Thymus (tissue), 11 donors: ENCODE measurements at regions not wholly inside any gene's neighbourhood (a gene's known extent, or its start where the extent isn't known, plus 50 kb on each side); places are given as distances from the start of the nearest gene placed in this dataset.

Experiments used
- DNase-seq, 9 donors: peaks; one replicate each; pipeline ENCODE4 v3.0.0-alpha.2; 2013; ENCODE audit warnings: low spot score in 9 of 9, low read depth in 6 of 9, missing footprints in 1 of 9
- H3K27ac ChIP-seq, 2 donors: one replicate each; pipeline ENCODE4 v1.5.1; 2013; ENCODE audit warnings: control low read depth in 1 of 2, low read depth in 1 of 2, low read length in 1 of 2, mild to moderate bottlenecking in 1 of 2, moderate library complexity in 1 of 2
- H3K27me3 ChIP-seq, 2 donors: one replicate each; pipeline ENCODE4 v1.5.1; 2013; ENCODE audit warnings: low read length in 1 of 2; ENCODE audit not compliant: control insufficient read depth in 2 of 2, insufficient read depth in 1 of 2
- H3K36me3 ChIP-seq, 2 donors: one replicate each; pipeline ENCODE4 v1.5.1; 2013; ENCODE audit warnings: low read length in 1 of 2, mild to moderate bottlenecking in 1 of 2, moderate library complexity in 1 of 2; ENCODE audit not compliant: control insufficient read depth in 2 of 2, insufficient read depth in 2 of 2
- H3K4me1 ChIP-seq, 2 donors: one replicate each; pipeline ENCODE4 v1.5.1; 2013; ENCODE audit warnings: low read length in 2 of 2; ENCODE audit not compliant: control insufficient read depth in 2 of 2, insufficient read depth in 2 of 2
- H3K4me3 ChIP-seq, 2 donors: one replicate each; pipeline ENCODE4 v1.5.1; 2013; ENCODE audit warnings: low read length in 2 of 2, control low read depth in 1 of 2, mild to moderate bottlenecking in 1 of 2
- H3K9me3 ChIP-seq, 2 donors: one replicate each; pipeline ENCODE4 v1.5.1; 2013; ENCODE audit warnings: low read length in 1 of 2, mild to moderate bottlenecking in 1 of 2; ENCODE audit not compliant: control insufficient read depth in 2 of 2, insufficient read depth in 1 of 2
- WGBS: extraction: QIAGEN DNeasy Blood & Tissue Kit; methylation state at CpG from one replicate; pipeline ENCODE4 v1.1.7; 2013; 5-methylcytosine and 5-hydroxymethylcytosine counted together
- donor health status: healthy.

- WGBS = 96% methylated on average over 9 of the region's 9 CpGs
- Histone ChIP-seq H3K27ac (no peak overlapping the region), H3K9me3 (peaks cover 0 to 7% of the 10 kb centered on the region in 2 donors), H3K36me3 (no peaks in the 10 kb centered on the region), H3K4me1 (peaks cover 0 to 4% of the 10 kb centered on the region in 2 donors), H3K4me3 (no peak overlapping the region), H3K27me3 (no peaks in the 10 kb centered on the region)
- no peak for DNase-seq
Measured at GRCh38 chr12:116418551-116418950, 140.6 kb upstream of the MAP1LC3B2 start.

GRCh38 chr12:116420227-116420880 lies 138.8 kb upstream of the MAP1LC3B2 start:
- H3K27ac ChIP-seq = no peak overlapping the region
- no peaks in the 10 kb centered on the region for H3K36me3 ChIP-seq
- peaks cover 0 to 4% of the 10 kb centered on the region in 2 donors for H3K4me1 ChIP-seq
- H3K9me3 ChIP-seq = peaks cover 0 to 7% of the 10 kb centered on the region in 2 donors
- H3K4me3 ChIP-seq = no peak overlapping the region
- H3K27me3 ChIP-seq = no peaks in the 10 kb centered on the region
- 81% methylated on average over 8 of the region's 8 CpGs for WGBS
- no peak for DNase-seq

- no peaks in the 10 kb centered on the region for H3K27me3 ChIP-seq
- H3K36me3 ChIP-seq = no peaks in the 10 kb centered on the region
- DNase-seq = no peak
- H3K4me3 ChIP-seq = no peak overlapping the region
- peaks cover 0 to 4% of the 10 kb centered on the region in 2 donors for H3K4me1 ChIP-seq
- 94% methylated on average over 2 of the region's 2 CpGs for WGBS
- H3K27ac ChIP-seq = no peak overlapping the region
- H3K9me3 ChIP-seq = peaks cover 0 to 7% of the 10 kb centered on the region in 2 donors
Measured at GRCh38 chr12:116421785-116422538, 137.2 kb upstream of the MAP1LC3B2 start.

GRCh38 chr12:116423094-116423493 lies 136.1 kb upstream of the MAP1LC3B2 start:
- H3K36me3 ChIP-seq = no peaks in the 10 kb centered on the region
- H3K27ac ChIP-seq = no peak overlapping the region
- peaks cover 0 to 7% of the 10 kb centered on the region in 2 donors for H3K9me3 ChIP-seq
- H3K27me3 ChIP-seq = no peaks in the 10 kb centered on the region
- peaks cover 0 to 4% of the 10 kb centered on the region in 2 donors for H3K4me1 ChIP-seq
- no peak overlapping the region for H3K4me3 ChIP-seq
- WGBS = 95% methylated on average over 4 of the region's 4 CpGs
- no peak for DNase-seq

GRCh38 chr12:116425256-116426193 lies 133.7 kb upstream of the MAP1LC3B2 start:
- Histone ChIP-seq H3K27me3 (no peaks in the 10 kb centered on the region), H3K4me3 (no peak overlapping the region), H3K9me3 (peaks cover 0 to 7% of the 10 kb centered on the region in 2 donors), H3K27ac (no peak overlapping the region), H3K4me1 (no peaks in the 10 kb centered on the region), H3K36me3 (no peaks in the 10 kb centered on the region)
- WGBS = 98% methylated on average over 15 of the region's 15 CpGs
- no peak for DNase-seq

- Histone ChIP-seq H3K4me1 (no peaks in the 10 kb centered on the region), H3K27me3 (no peaks in the 10 kb centered on the region), H3K9me3 (peaks cover 0 to 5% of the 10 kb centered on the region in 2 donors), H3K27ac (no peak overlapping the region), H3K4me3 (no peak overlapping the region), H3K36me3 (no peaks in the 10 kb centered on the region)
- DNase-seq = no peak
- WGBS = 97% methylated on average over 13 of the region's 13 CpGs
Measured at GRCh38 chr12:116426391-116427136, 132.6 kb upstream of the MAP1LC3B2 start.

- Histone ChIP-seq H3K36me3 (no peaks in the 10 kb centered on the region), H3K9me3 (peaks cover 2 to 5% of the 10 kb centered on the region in 2 donors), H3K4me1 (no peaks in the 10 kb centered on the region), H3K27ac (no peak overlapping the region), H3K27me3 (no peaks in the 10 kb centered on the region), H3K4me3 (no peak overlapping the region)
- WGBS = 94% methylated on average over 19 of the region's 19 CpGs
- DNase-seq = no peak
Measured at GRCh38 chr12:116427200-116427930, 131.8 kb upstream of the MAP1LC3B2 start.

- H3K27me3 ChIP-seq = no peaks in the 10 kb centered on the region
- no peak overlapping the region for H3K27ac ChIP-seq
- H3K4me3 ChIP-seq = no peak overlapping the region
- DNase-seq = no peak
- 97% methylated on average over 7 of the region's 7 CpGs for WGBS
- H3K36me3 ChIP-seq = no peaks in the 10 kb centered on the region
- H3K9me3 ChIP-seq = peaks cover 2 to 7% of the 10 kb centered on the region in 2 donors
- H3K4me1 ChIP-seq = peaks cover 3 to 19% of the 10 kb centered on the region in 2 donors
Measured at GRCh38 chr12:116429826-116430360, 129.3 kb upstream of the MAP1LC3B2 start.
